ENCODE measurements at regions not wholly inside any gene's neighbourhood (a gene's known extent, or its start where the extent isn't known, plus 50 kb on each side); places are given as distances from the start of the nearest gene placed in this dataset.

- Histone ChIP-seq H2BK120ac (ENCODE audit: low read depth, low read length) (no peak overlapping the region), H2BK5ac (ENCODE audit: low read depth, low read length, poor library complexity, severe bottlenecking) (no peak overlapping the region), H3K14ac (ENCODE audit: low read length in 2 of 2) (no peak overlapping the region), H2BK12ac (ENCODE audit: low read length in 2 of 2) (no peak overlapping the region), H3K36me3 (ENCODE audit: control insufficient read depth in 1 of 2, insufficient read depth in 2 of 2, low read depth in 1 of 2, low read length in 2 of 2) (no peaks in the 10 kb centered on the region), H3K4ac (ENCODE audit: low read depth in 1 of 2, low read length in 2 of 2) (no peak overlapping the region), H3K4me2 (ENCODE audit: low read length, poor library complexity, severe bottlenecking) (no peak overlapping the region), H3K18ac (ENCODE audit: low read depth in 1 of 2, low read length in 2 of 2) (no peak overlapping the region), H2AFZ (ENCODE audit: low read depth, low read length) (no peak overlapping the region), H2AK5ac (ENCODE audit: low read length, severe bottlenecking) (no peak overlapping the region), H3K27ac (ENCODE audit: low read length, poor library complexity, severe bottlenecking) (no peak overlapping the region), H2BK15ac (ENCODE audit: low read depth, poor library complexity, severe bottlenecking) (no peak overlapping the region), H3K23ac (ENCODE audit: low read length in 2 of 2) (no peak overlapping the region), H3K9me3 (ENCODE audit: control insufficient read depth, low read length) (no peaks in the 10 kb centered on the region), H3K27me3 (ENCODE audit: control insufficient read depth in 1 of 2, insufficient read depth in 1 of 2, low read length in 2 of 2) (peaks cover 4 to 39% of the 10 kb centered on the region in 2 experiments), H3K4me3 (ENCODE audit: insufficient read depth in 1 of 2, low read depth in 1 of 2, low read length in 2 of 2) (no peak overlapping the region), H3K9ac (ENCODE audit: low read length) (no peak overlapping the region), H4K8ac (ENCODE audit: low read length) (no peak overlapping the region), H3K79me1 (replicated peaks; ENCODE audit: low read length, poor library complexity, severe bottlenecking) (no peaks in the 10 kb centered on the region), H4K91ac (ENCODE audit: low read length) (no peak overlapping the region), H3K4me1 (ENCODE audit: control insufficient read depth, insufficient read depth, low read depth, low read length) (no peaks in the 10 kb centered on the region)
- 73% methylated on average over 2 of the region's 2 CpGs for WGBS
- no peak for DNase-seq
Measured at GRCh38 chr4:25575611-25576010, 80.0 kb upstream of the SLC34A2 start.

- Histone ChIP-seq H3K23ac (ENCODE audit: low read length in 2 of 2) (no peak overlapping the region), H3K4me1 (ENCODE audit: control insufficient read depth, insufficient read depth, low read depth, low read length) (no peaks in the 10 kb centered on the region), H2BK120ac (ENCODE audit: low read depth, low read length) (no peak overlapping the region), H2BK12ac (ENCODE audit: low read length in 2 of 2) (no peak overlapping the region), H3K79me1 (replicated peaks; ENCODE audit: low read length, poor library complexity, severe bottlenecking) (no peaks in the 10 kb centered on the region), H3K9me3 (ENCODE audit: control insufficient read depth, low read length) (no peaks in the 10 kb centered on the region), H2AFZ (ENCODE audit: low read depth, low read length) (no peak overlapping the region), H3K4me3 (ENCODE audit: insufficient read depth in 1 of 2, low read depth in 1 of 2, low read length in 2 of 2) (no peak overlapping the region), H3K36me3 (ENCODE audit: control insufficient read depth in 1 of 2, insufficient read depth in 2 of 2, low read depth in 1 of 2, low read length in 2 of 2) (no peaks in the 10 kb centered on the region), H3K9ac (ENCODE audit: low read length) (no peak overlapping the region), H4K91ac (ENCODE audit: low read length) (no peak overlapping the region), H3K14ac (ENCODE audit: low read length in 2 of 2) (no peak overlapping the region), H3K27me3 (ENCODE audit: control insufficient read depth in 1 of 2, insufficient read depth in 1 of 2, low read length in 2 of 2) (peaks cover 4 to 40% of the 10 kb centered on the region in 2 experiments), H3K4me2 (ENCODE audit: low read length, poor library complexity, severe bottlenecking) (no peak overlapping the region), H3K18ac (ENCODE audit: low read depth in 1 of 2, low read length in 2 of 2) (no peak overlapping the region), H2BK15ac (ENCODE audit: low read depth, poor library complexity, severe bottlenecking) (no peak overlapping the region), H2AK5ac (ENCODE audit: low read length, severe bottlenecking) (no peak overlapping the region), H4K8ac (ENCODE audit: low read length) (no peak overlapping the region), H2BK5ac (ENCODE audit: low read depth, low read length, poor library complexity, severe bottlenecking) (no peak overlapping the region), H3K27ac (ENCODE audit: low read length, poor library complexity, severe bottlenecking) (no peak overlapping the region), H3K4ac (ENCODE audit: low read depth in 1 of 2, low read length in 2 of 2) (no peak overlapping the region)
- 40% methylated on average over 1 of the region's 2 CpGs for WGBS
- DNase-seq, result no peak
Measured at GRCh38 chr4:25578432-25578831, 77.2 kb upstream of the SLC34A2 start.

- no peak overlapping the region for H3K14ac ChIP-seq (ENCODE audit: low read length in 2 of 2)
- no peak overlapping the region for H4K8ac ChIP-seq (ENCODE audit: low read length)
- H3K4me2 ChIP-seq (ENCODE audit: low read length, poor library complexity, severe bottlenecking), result no peak overlapping the region
- no peaks in the 10 kb centered on the region for H3K36me3 ChIP-seq (ENCODE audit: control insufficient read depth in 1 of 2, insufficient read depth in 2 of 2, low read depth in 1 of 2, low read length in 2 of 2)
- no peak for DNase-seq
- no peak overlapping the region for H2BK5ac ChIP-seq (ENCODE audit: low read depth, low read length, poor library complexity, severe bottlenecking)
- no peak overlapping the region for H2AFZ ChIP-seq (ENCODE audit: low read depth, low read length)
- H2BK15ac ChIP-seq (ENCODE audit: low read depth, poor library complexity, severe bottlenecking), result no peak overlapping the region
- no peak overlapping the region for H3K27ac ChIP-seq (ENCODE audit: low read length, poor library complexity, severe bottlenecking)
- H3K4me3 ChIP-seq (ENCODE audit: insufficient read depth in 1 of 2, low read depth in 1 of 2, low read length in 2 of 2), result no peak overlapping the region
- H2AK5ac ChIP-seq (ENCODE audit: low read length, severe bottlenecking), result no peak overlapping the region
- 79% methylated on average over 19 of the region's 23 CpGs for WGBS
- no peak overlapping the region for H3K18ac ChIP-seq (ENCODE audit: low read depth in 1 of 2, low read length in 2 of 2)
- no peak overlapping the region for H2BK12ac ChIP-seq (ENCODE audit: low read length in 2 of 2)
- H3K23ac ChIP-seq (ENCODE audit: low read length in 2 of 2), result no peak overlapping the region
- no peaks in the 10 kb centered on the region for H3K79me1 ChIP-seq (replicated peaks; ENCODE audit: low read length, poor library complexity, severe bottlenecking)
- H3K4me1 ChIP-seq (ENCODE audit: control insufficient read depth, insufficient read depth, low read depth, low read length), result no peaks in the 10 kb centered on the region
- H4K91ac ChIP-seq (ENCODE audit: low read length), result no peak overlapping the region
- no peaks in the 10 kb centered on the region for H3K9me3 ChIP-seq (ENCODE audit: control insufficient read depth, low read length)
- no peak overlapping the region for H2BK120ac ChIP-seq (ENCODE audit: low read depth, low read length)
- peaks cover 4 to 30% of the 10 kb centered on the region in 2 experiments for H3K27me3 ChIP-seq (ENCODE audit: control insufficient read depth in 1 of 2, insufficient read depth in 1 of 2, low read length in 2 of 2)
- no peak overlapping the region for H3K9ac ChIP-seq (ENCODE audit: low read length)
- no peak overlapping the region for H3K4ac ChIP-seq (ENCODE audit: low read depth in 1 of 2, low read length in 2 of 2)
Measured at GRCh38 chr4:25580633-25581467, 74.8 kb upstream of the SLC34A2 start.

GRCh38 chr4:25585901-25586523 lies 69.6 kb upstream of the SLC34A2 start:
- no peak overlapping the region for H3K23ac ChIP-seq (ENCODE audit: low read length in 2 of 2)
- WGBS, result 73% methylated on average over 9 of the region's 9 CpGs

More at GRCh38 chr4:25585901-25586523, 69.6 kb upstream of the SLC34A2 start:
- no peak overlapping the region for H2AFZ ChIP-seq (ENCODE audit: low read depth, low read length)
- no peak overlapping the region for H3K4me3 ChIP-seq (ENCODE audit: insufficient read depth in 1 of 2, low read depth in 1 of 2, low read length in 2 of 2)
- no peak overlapping the region for H3K18ac ChIP-seq (ENCODE audit: low read depth in 1 of 2, low read length in 2 of 2)
- H3K79me1 ChIP-seq (replicated peaks; ENCODE audit: low read length, poor library complexity, severe bottlenecking), result no peaks in the 10 kb centered on the region
- no peak overlapping the region for H2BK5ac ChIP-seq (ENCODE audit: low read depth, low read length, poor library complexity, severe bottlenecking)
- no peak overlapping the region for H3K14ac ChIP-seq (ENCODE audit: low read length in 2 of 2)
- H3K9ac ChIP-seq (ENCODE audit: low read length), result no peak overlapping the region
- no peak overlapping the region for H3K27ac ChIP-seq (ENCODE audit: low read length, poor library complexity, severe bottlenecking)
- no peak overlapping the region for H3K4ac ChIP-seq (ENCODE audit: low read depth in 1 of 2, low read length in 2 of 2)
- H2BK15ac ChIP-seq (ENCODE audit: low read depth, poor library complexity, severe bottlenecking), result no peak overlapping the region
- peaks cover 1% of the 10 kb centered on the region for H3K4me1 ChIP-seq (ENCODE audit: control insufficient read depth, insufficient read depth, low read depth, low read length)
- H3K4me2 ChIP-seq (ENCODE audit: low read length, poor library complexity, severe bottlenecking), result no peak overlapping the region
- H2BK120ac ChIP-seq (ENCODE audit: low read depth, low read length), result no peak overlapping the region
- H3K36me3 ChIP-seq (ENCODE audit: control insufficient read depth in 1 of 2, insufficient read depth in 2 of 2, low read depth in 1 of 2, low read length in 2 of 2), result no peaks in the 10 kb centered on the region
- no peak for DNase-seq
- H4K8ac ChIP-seq (ENCODE audit: low read length), result no peak overlapping the region
- H3K9me3 ChIP-seq (ENCODE audit: control insufficient read depth, low read length), result no peaks in the 10 kb centered on the region
- peaks cover 0 to 20% of the 10 kb centered on the region in 2 experiments for H3K27me3 ChIP-seq (ENCODE audit: control insufficient read depth in 1 of 2, insufficient read depth in 1 of 2, low read length in 2 of 2)
- H4K91ac ChIP-seq (ENCODE audit: low read length), result no peak overlapping the region
- no peak overlapping the region for H2BK12ac ChIP-seq (ENCODE audit: low read length in 2 of 2)
- no peak overlapping the region for H2AK5ac ChIP-seq (ENCODE audit: low read length, severe bottlenecking)

Measured in mesenchymal stem cell (in vitro differentiated cells and primary cell).